CD14-positive monocyte (primary cell): ENCODE measurements at regions not wholly inside any gene's neighbourhood (a gene's known extent, or its start where the extent isn't known, plus 50 kb on each side); places are given as distances from the start of the nearest gene placed in this dataset.

ENCODE experiments used
- DNase-seq, 3 donors: peaks; one replicate each; pipeline ENCODE4 v3.0.0-alpha.2; 2011 to 2022
- H2AFZ ChIP-seq: 2 replicates; pipeline ENCODE4 v1.6.0; 2012; ENCODE audit warnings: mild to moderate bottlenecking, low read depth, low read length, inconsistent platforms; ENCODE audit not compliant: insufficient read depth, poor library complexity, severe bottlenecking
- H3K27ac ChIP-seq, 2 donors: 1 replicate in 1 of 2; 2 replicates in 1 of 2; pipeline ENCODE4 v1.5.1; 2012 to 2013; ENCODE audit warnings: low read length in 2 of 2, control low read depth in 1 of 2, inconsistent platforms in 1 of 2, low read depth in 1 of 2, mild to moderate bottlenecking in 1 of 2
- H3K27me3 ChIP-seq, 2 donors: one replicate each; pipeline versions ENCODE4 v1.6.0 to v1.6.1; 2011 to 2013; ENCODE audit warnings: low read length in 2 of 2; ENCODE audit not compliant: control insufficient read depth in 2 of 2, insufficient read depth in 2 of 2
- H3K36me3 ChIP-seq, 2 donors: replicated peaks in 1 of 2; 1 replicate in 1 of 2; 2 replicates in 1 of 2; pipeline versions ENCODE4 v1.5.1 to v1.6.1; 2012 to 2013; ENCODE audit warnings: low read length in 2 of 2, control low read depth in 1 of 2, inconsistent platforms in 1 of 2, mild to moderate bottlenecking in 1 of 2; ENCODE audit not compliant: insufficient read depth in 2 of 2, control insufficient read depth in 1 of 2
- H3K4me1 ChIP-seq, 2 donors: 1 replicate in 1 of 2; 2 replicates in 1 of 2; pipeline versions ENCODE4 v1.5.1 to v1.6.1; 2012 to 2013; ENCODE audit warnings: low read length in 2 of 2, control low read depth in 1 of 2, inconsistent platforms in 1 of 2, mild to moderate bottlenecking in 1 of 2, moderate library complexity in 1 of 2; ENCODE audit not compliant: insufficient read depth in 2 of 2, control insufficient read depth in 1 of 2
- H3K4me2 ChIP-seq: replicated peaks from 2 replicates; pipeline ENCODE3; 2012; ENCODE audit warnings: low read length, moderate library complexity, mild to moderate bottlenecking; ENCODE audit not compliant: poor library complexity, severe bottlenecking; ENCODE audit errors: extremely low read depth
- H3K4me3 ChIP-seq, 3 experiments: fragments of 200-600 bp in 1 of 3; sonication (generic) in 1 of 3; replicated peaks in 1 of 3; 1 replicate in 2 of 3; 2 replicates in 1 of 3; pipeline ENCODE4 v1.5.1; 2011 to 2013; ENCODE audit warnings: low read length in 3 of 3, mild to moderate bottlenecking in 3 of 3, control low read depth in 2 of 3, low read depth in 2 of 3, inconsistent platforms in 1 of 3, moderate library complexity in 1 of 3
- H3K79me2 ChIP-seq: 2 replicates; pipeline ENCODE4 v1.6.0; 2012; ENCODE audit warnings: mild to moderate bottlenecking, control low read depth, inconsistent platforms, low read length, moderate library complexity; ENCODE audit not compliant: insufficient read depth
- H3K9ac ChIP-seq: 2 replicates; pipeline ENCODE4 v1.6.0; 2017; ENCODE audit warnings: low read length, mild to moderate bottlenecking; ENCODE audit not compliant: insufficient read depth, poor library complexity, severe bottlenecking
- H3K9me3 ChIP-seq, 2 donors: replicated peaks in 1 of 2; 1 replicate in 1 of 2; 2 replicates in 1 of 2; pipeline versions ENCODE4 v1.5.1 to v1.6.1; 2012 to 2013; ENCODE audit warnings: low read length in 2 of 2, control low read depth in 1 of 2; ENCODE audit not compliant: control insufficient read depth in 1 of 2, insufficient read depth in 1 of 2
- H4K20me1 ChIP-seq: 2 replicates; pipeline ENCODE4 v1.6.0; 2012; ENCODE audit warnings: mild to moderate bottlenecking, low read length, control low read depth, moderate library complexity; ENCODE audit not compliant: insufficient read depth
- H3K27ac Mint-ChIP-seq, 7 donors: one replicate each; pipeline ENCODE4 v1.8.0; 2020; ENCODE audit warnings: mild to moderate bottlenecking in 7 of 7, mixed read lengths in 7 of 7, moderate library complexity in 6 of 7, inconsistent platforms in 2 of 7
- H3K27me3 Mint-ChIP-seq, 3 donors: one replicate each; pipeline ENCODE4 v1.8.0; 2021 to 2022; ENCODE audit warnings: low read depth in 3 of 3, mild to moderate bottlenecking in 3 of 3, mixed read lengths in 3 of 3, moderate library complexity in 3 of 3, inconsistent platforms in 1 of 3
- H3K36me3 Mint-ChIP-seq, 2 donors: one replicate each; pipeline ENCODE4 v1.8.0; 2020; ENCODE audit warnings: mixed read lengths in 2 of 2, inconsistent platforms in 1 of 2, mild to moderate bottlenecking in 1 of 2
- H3K4me1 Mint-ChIP-seq: one replicate; pipeline ENCODE4 v1.8.0; 2020; ENCODE audit warnings: mild to moderate bottlenecking, mixed read lengths
- H3K4me3 Mint-ChIP-seq, 2 donors: one replicate each; pipeline ENCODE4 v1.8.0; 2020; ENCODE audit warnings: mild to moderate bottlenecking in 2 of 2, mixed read lengths in 2 of 2, moderate library complexity in 1 of 2
- H3K9me3 Mint-ChIP-seq, 7 donors: one replicate each; pipeline ENCODE4 v1.8.0; 2020 to 2022; ENCODE audit warnings: mixed read lengths in 7 of 7, mild to moderate bottlenecking in 6 of 7, moderate library complexity in 6 of 7, inconsistent platforms in 2 of 7
- CTCF ChIP-seq: fragments of 200-600 bp; IDR thresholded peaks from one replicate; pipeline ENCODE4 v1.8.0; 2022; ENCODE audit warnings: antibody characterized with exemption, mild to moderate bottlenecking
- WGBS: methylation state at CpG from one replicate; pipeline ENCODE4 v1.1.5; 2013; ENCODE audit warnings: missing lambda C conversion rate; ENCODE audit not compliant: insufficient coverage; 5-methylcytosine and 5-hydroxymethylcytosine counted together
- intact Hi-C, 2 donors: fragments of 100-400 bp; cut with micrococcal nuclease; formaldehyde crosslinking; loops; one replicate each; pipeline versions ENCODE4 v1.15.0 to v1.15.1; 2023

DNA sequence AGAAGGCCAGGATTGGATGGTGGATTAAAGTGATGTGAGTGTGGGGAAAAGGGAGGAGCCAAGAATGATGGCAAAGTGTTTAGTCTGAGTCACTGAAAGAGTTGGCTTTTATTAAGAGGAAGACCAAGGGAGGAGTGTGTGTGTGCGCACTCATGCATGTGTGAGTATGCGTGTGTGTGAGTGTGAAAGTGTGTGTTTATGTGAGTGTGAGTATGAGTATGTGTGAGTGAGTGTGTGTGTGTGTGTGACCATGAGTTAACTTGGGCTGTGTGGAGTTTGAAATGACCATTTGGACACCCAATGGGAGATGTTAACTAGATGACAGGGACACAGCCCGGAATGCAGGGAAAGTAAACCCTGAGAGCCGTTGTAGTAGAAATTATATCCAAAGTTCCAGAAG lies 57.6 kb upstream of the EYA2 start:
- 88% methylated on average over 2 of the region's 4 CpGs for WGBS

GRCh38 chr20:46838011-46838410 lies 56.6 kb upstream of the EYA2 start:
- no peaks in the 10 kb centered on the region for H3K4me1 ChIP-seq
- H3K9me3 ChIP-seq, result no peaks in the 10 kb centered on the region
- Mint-ChIP-seq H3K27ac (no peak overlapping the region), H3K36me3 (no peaks in the 10 kb centered on the region), H3K27me3 (peaks cover 11 to 19% (median 14%) of the 10 kb centered on the region in 3 donors), H3K4me1 (no peaks in the 10 kb centered on the region), H3K9me3 (peaks cover 0 to 2% (median 0%) of the 10 kb centered on the region in 7 donors), H3K4me3 (no peak overlapping the region)
- H4K20me1 ChIP-seq, result no peaks in the 10 kb centered on the region
- H3K36me3 ChIP-seq, result no peaks in the 10 kb centered on the region
- no peak overlapping the region for H3K4me3 ChIP-seq
- no peak overlapping the region for H3K27ac ChIP-seq
- intact Hi-C loops, result no loop called here
- H3K79me2 ChIP-seq, result no peaks in the 10 kb centered on the region
- no peaks in the 10 kb centered on the region for H3K27me3 ChIP-seq
- no peak overlapping the region for H2AFZ ChIP-seq
- H3K4me2 ChIP-seq, result no peak overlapping the region
- TF ChIP-seq CTCF, result no peak
- H3K9ac ChIP-seq, result no peak overlapping the region
- no CpG with 5 or more reads among the region's 2 CpGs for WGBS
- DNase-seq, result no peak

More for the DNA sequence above, 57.6 kb upstream of the EYA2 start:
- Histone ChIP-seq H3K9me3 (no peaks in the 10 kb centered on the region), H3K27ac (no peak overlapping the region), H3K36me3 (no peaks in the 10 kb centered on the region), H3K4me1 (no peaks in the 10 kb centered on the region), H3K79me2 (no peaks in the 10 kb centered on the region), H4K20me1 (no peaks in the 10 kb centered on the region), H2AFZ (no peak overlapping the region), H3K9ac (no peak overlapping the region), H3K4me3 (no peak overlapping the region), H3K27me3 (no peaks in the 10 kb centered on the region), H3K4me2 (no peak overlapping the region)
- TF ChIP-seq CTCF, result no peak
- intact Hi-C loops, result no loop called here
- no peak overlapping the region for H3K4me3 Mint-ChIP-seq
- H3K9me3 Mint-ChIP-seq, result peaks cover 0 to 2% (median 0%) of the 10 kb centered on the region in 7 donors
- H3K27me3 Mint-ChIP-seq, result peaks cover 11 to 17% (median 12%) of the 10 kb centered on the region in 3 donors
- H3K36me3 Mint-ChIP-seq, result no peaks in the 10 kb centered on the region
- no peak overlapping the region for H3K27ac Mint-ChIP-seq
- DNase-seq, result no peak
- H3K4me1 Mint-ChIP-seq, result no peaks in the 10 kb centered on the region
